ENCODE measurements at regions not wholly inside any gene's neighbourhood (a gene's known extent, or its start where the extent isn't known, plus 50 kb on each side); places are given as distances from the start of the nearest gene placed in this dataset.

DNA sequence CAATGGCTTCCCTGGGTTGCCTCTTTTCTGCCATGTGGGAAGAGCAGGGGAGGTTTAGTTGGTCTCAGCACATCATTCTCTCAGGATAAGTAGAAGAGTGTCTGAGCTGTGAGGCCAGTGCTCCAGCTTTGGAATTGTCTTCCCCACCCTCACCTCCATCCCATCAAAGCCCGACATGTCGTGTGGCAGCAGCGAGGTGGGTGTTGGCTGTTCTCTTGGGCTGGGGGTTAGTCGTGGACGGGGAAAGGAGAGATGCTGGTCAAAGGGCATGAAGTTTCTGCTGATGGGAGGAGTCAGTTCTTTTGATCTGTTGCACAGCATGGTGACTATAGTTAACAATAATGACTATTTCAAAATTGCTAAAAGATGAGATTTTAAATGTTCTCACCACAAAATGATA, 404.2 kb downstream of the TMEM121 start:
- Histone ChIP-seq H3K9me3 (ENCODE audit: insufficient read depth, low read depth, low read length) (peaks cover 95% of the 10 kb centered on the region), H3K27me3 (ENCODE audit: insufficient read depth, low read length) (no peaks in the 10 kb centered on the region), H3K36me3 (ENCODE audit: insufficient read depth, low read depth, low read length) (no peaks in the 10 kb centered on the region), H3K4me3 (ENCODE audit: low read length) (no peak overlapping the region), H3K9ac (ENCODE audit: low read depth, low read length) (no peak overlapping the region), H3K4me1 (ENCODE audit: insufficient read depth, low read length) (no peaks in the 10 kb centered on the region), H3K27ac (ENCODE audit: low read length) (no peak overlapping the region)

DNA sequence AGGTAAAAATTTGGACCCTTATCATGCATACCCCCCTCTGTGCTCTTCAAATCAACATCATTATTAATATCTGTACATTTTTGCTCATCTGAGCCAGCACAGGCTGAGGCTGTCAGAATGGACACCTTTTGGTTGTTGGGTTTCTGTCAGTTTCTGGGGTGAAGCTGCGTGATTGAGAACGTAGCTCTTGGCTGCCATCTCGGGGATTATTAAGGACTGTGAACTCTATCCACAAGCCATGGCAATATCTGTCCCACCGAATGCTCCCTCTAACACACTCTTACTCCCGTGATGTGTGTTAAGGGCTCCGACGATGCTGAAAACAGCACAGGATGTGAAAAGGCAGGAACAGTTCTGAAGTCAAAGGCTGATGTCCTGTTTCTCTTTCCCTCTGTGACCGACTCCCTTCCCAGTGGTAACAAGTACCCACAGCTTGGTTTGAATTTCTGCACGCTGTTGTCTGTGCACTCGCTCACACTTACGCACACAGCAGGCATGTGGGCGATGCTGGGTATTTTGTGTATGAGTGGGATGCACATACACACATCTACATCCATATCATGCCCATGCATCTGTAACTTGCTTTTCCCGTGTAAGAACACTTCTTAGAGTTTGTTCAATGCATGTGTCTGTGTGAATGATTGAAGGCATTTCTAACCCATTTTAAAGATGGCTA, 405.6 kb downstream of the TMEM121 start:
- H3K36me3 ChIP-seq (ENCODE audit: insufficient read depth, low read depth, low read length) = no peaks in the 10 kb centered on the region
- H3K9me3 ChIP-seq (ENCODE audit: insufficient read depth, low read depth, low read length) = peaks cover 95% of the 10 kb centered on the region
- H3K4me1 ChIP-seq (ENCODE audit: insufficient read depth, low read length) = no peaks in the 10 kb centered on the region
- H3K9ac ChIP-seq (ENCODE audit: low read depth, low read length) = no peak overlapping the region
- no peaks in the 10 kb centered on the region for H3K27me3 ChIP-seq (ENCODE audit: insufficient read depth, low read length)
- no peak overlapping the region for H3K4me3 ChIP-seq (ENCODE audit: low read length)
- H3K27ac ChIP-seq (ENCODE audit: low read length) = no peak overlapping the region

DNA sequence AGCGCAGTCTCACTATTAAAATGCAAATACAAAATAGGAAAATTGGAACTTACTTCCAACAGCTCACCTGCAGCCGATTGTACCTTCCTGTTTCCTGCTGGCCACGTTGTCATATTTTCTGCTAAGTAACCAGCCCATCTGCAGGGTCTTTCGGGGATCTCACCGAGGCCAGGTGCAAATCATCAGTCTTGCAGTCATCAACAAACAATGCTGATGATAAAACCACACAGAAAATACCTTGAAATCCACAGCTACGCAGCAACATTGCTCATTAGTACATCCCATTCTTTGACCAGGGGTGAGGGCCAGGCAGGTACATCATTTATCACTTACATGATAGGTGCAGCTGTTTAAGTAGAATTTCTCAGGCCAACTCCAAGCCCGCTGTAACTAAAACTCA, 406.9 kb downstream of the TMEM121 start:
- no peaks in the 10 kb centered on the region for H3K36me3 ChIP-seq (ENCODE audit: insufficient read depth, low read depth, low read length)
- H3K27me3 ChIP-seq (ENCODE audit: insufficient read depth, low read length) = no peaks in the 10 kb centered on the region
- H3K4me1 ChIP-seq (ENCODE audit: insufficient read depth, low read length) = no peaks in the 10 kb centered on the region
- peaks cover 97% of the 10 kb centered on the region for H3K9me3 ChIP-seq (ENCODE audit: insufficient read depth, low read depth, low read length)
- no peak overlapping the region for H3K27ac ChIP-seq (ENCODE audit: low read length)
- no peak overlapping the region for H3K9ac ChIP-seq (ENCODE audit: low read depth, low read length)
- no peak overlapping the region for H3K4me3 ChIP-seq (ENCODE audit: low read length)

DNA sequence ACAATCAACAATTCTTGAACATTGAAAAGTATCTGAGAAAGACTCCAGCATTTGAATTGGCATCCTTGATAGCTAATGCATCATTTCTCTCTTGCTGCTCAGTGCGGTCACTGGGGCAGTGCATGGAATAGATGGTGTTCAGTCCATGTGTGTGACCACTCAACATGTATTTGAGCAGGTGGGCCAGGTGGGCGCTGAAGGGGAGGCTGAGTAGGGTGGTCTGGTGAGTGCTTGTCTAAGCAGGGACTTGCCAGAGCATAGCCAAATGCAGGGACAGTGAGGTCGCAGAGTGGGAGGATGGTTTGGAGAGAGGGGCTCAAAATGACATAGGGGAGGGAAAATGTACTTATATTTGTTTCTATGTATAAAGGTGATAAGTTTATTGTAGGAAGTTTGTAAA, 409.0 kb downstream of the TMEM121 start:
- no peak overlapping the region for H3K9ac ChIP-seq (ENCODE audit: low read depth, low read length)
- no peaks in the 10 kb centered on the region for H3K36me3 ChIP-seq (ENCODE audit: insufficient read depth, low read depth, low read length)
- no peak overlapping the region for H3K27ac ChIP-seq (ENCODE audit: low read length)
- no peaks in the 10 kb centered on the region for H3K4me1 ChIP-seq (ENCODE audit: insufficient read depth, low read length)
- peaks cover 98% of the 10 kb centered on the region for H3K9me3 ChIP-seq (ENCODE audit: insufficient read depth, low read depth, low read length)
- H3K27me3 ChIP-seq (ENCODE audit: insufficient read depth, low read length) = no peaks in the 10 kb centered on the region
- H3K4me3 ChIP-seq (ENCODE audit: low read length) = no peak overlapping the region

DNA sequence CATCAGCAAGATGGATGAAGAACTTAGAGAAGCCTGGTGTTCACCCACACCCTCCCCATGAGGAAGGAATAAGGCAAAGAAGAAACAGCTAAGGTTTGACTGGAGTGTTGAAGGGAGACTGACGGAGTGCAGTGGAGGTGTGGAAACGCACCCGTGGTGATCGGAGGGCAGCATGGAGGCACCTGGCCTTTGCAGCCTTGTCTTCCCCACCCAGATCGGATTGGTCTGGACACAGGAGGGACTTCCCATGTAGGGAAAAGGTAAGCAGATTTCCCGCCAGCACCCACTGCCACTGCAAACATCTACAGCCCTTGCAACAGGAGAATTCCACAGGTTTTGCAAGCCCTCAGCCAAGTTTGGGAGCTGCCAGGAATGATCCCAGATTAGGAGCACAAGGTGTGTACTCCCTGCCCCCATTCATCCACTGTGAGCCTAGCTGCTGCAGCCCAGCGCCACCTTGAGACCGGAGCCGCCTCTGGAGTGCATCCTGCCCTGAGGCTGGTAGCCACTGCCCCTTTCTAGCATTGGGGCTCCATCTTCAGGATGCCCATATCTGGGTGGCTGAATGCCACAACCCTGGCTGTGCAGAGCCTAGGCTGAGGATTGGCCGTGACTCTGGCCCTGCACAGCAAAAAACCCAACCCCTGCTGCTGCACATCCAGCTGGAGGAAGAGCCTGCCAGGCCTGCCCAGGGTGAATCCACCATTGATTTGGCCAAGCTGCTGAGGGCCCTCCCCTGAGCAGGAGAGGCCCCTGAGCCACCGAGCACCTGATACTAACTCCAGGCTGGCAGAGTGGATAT, 411.1 kb downstream of the TMEM121 start:
- H3K27me3 ChIP-seq (ENCODE audit: insufficient read depth, low read length) = no peaks in the 10 kb centered on the region
- no peak overlapping the region for H3K4me3 ChIP-seq (ENCODE audit: low read length)
- no peaks in the 10 kb centered on the region for H3K4me1 ChIP-seq (ENCODE audit: insufficient read depth, low read length)
- H3K36me3 ChIP-seq (ENCODE audit: insufficient read depth, low read depth, low read length) = no peaks in the 10 kb centered on the region
- peaks cover 96% of the 10 kb centered on the region for H3K9me3 ChIP-seq (ENCODE audit: insufficient read depth, low read depth, low read length)
- no peak overlapping the region for H3K27ac ChIP-seq (ENCODE audit: low read length)
- H3K9ac ChIP-seq (ENCODE audit: low read depth, low read length) = no peak overlapping the region

DNA sequence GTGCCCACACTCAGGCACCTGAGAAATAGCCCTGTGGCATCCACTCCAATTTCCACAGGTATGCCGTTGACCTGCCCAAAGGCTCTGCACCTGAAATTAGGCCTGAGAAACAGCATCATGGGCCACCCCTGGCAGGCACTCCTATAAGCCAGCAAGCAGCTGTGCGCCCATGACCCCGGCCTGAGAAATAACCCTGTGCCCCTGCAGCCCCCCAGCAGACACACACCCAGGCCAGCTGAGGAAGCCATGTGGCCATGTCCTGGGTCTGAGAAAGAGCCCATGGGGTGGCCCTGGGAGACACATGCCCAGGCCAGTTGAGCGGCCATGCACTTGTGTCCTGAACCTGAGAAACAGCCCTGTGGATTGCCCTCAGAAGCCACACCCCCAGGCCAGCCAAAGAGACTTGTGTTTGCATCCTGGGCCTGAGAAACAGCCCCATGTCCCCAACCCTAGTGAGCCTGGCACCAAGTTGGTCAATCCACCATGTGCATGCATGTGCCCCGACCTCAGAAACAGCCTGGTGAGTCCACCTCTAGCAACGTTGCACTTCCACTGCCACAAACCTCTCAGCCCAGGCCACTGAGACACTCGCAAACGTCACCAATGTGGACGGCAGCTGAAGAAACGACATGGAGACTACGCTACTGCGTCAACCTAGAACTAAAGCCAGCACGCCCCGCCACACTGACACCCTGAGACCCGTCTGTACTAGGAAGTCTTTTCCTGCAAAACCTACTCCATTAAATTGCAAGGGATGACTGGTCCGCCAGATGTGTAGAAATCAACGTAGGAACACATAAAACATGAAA, 411.9 kb downstream of the TMEM121 start:
- Histone ChIP-seq H3K27me3 (ENCODE audit: insufficient read depth, low read length) (no peaks in the 10 kb centered on the region), H3K27ac (ENCODE audit: low read length) (no peak overlapping the region), H3K4me1 (ENCODE audit: insufficient read depth, low read length) (no peaks in the 10 kb centered on the region), H3K9me3 (ENCODE audit: insufficient read depth, low read depth, low read length) (peaks cover 91% of the 10 kb centered on the region), H3K9ac (ENCODE audit: low read depth, low read length) (no peak overlapping the region), H3K4me3 (ENCODE audit: low read length) (no peak overlapping the region), H3K36me3 (ENCODE audit: insufficient read depth, low read depth, low read length) (no peaks in the 10 kb centered on the region)

DNA sequence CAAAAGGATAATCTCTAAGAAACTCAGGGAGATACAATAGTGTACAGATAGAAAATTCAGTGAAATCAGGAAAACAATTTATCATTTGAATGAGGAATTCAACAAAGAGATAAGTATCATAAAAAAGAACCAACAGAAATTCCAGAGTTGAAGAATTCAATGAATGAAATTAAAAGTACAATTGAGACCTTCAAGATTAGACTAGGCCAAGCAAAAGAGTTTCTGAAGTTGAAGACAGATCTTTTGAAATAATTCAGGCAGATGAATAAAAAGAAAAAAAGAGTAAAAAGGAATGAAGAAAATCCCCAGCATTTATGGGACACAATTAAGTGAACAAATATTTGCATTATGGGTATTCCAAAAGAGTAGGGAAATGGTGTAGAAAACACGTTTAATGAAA, 412.6 kb downstream of the TMEM121 start:
- Histone ChIP-seq H3K36me3 (ENCODE audit: insufficient read depth, low read depth, low read length) (no peaks in the 10 kb centered on the region), H3K9ac (ENCODE audit: low read depth, low read length) (no peak overlapping the region), H3K27ac (ENCODE audit: low read length) (no peak overlapping the region), H3K27me3 (ENCODE audit: insufficient read depth, low read length) (no peaks in the 10 kb centered on the region), H3K4me3 (ENCODE audit: low read length) (no peak overlapping the region), H3K4me1 (ENCODE audit: insufficient read depth, low read length) (no peaks in the 10 kb centered on the region), H3K9me3 (ENCODE audit: insufficient read depth, low read depth, low read length) (peaks cover 91% of the 10 kb centered on the region)

DNA sequence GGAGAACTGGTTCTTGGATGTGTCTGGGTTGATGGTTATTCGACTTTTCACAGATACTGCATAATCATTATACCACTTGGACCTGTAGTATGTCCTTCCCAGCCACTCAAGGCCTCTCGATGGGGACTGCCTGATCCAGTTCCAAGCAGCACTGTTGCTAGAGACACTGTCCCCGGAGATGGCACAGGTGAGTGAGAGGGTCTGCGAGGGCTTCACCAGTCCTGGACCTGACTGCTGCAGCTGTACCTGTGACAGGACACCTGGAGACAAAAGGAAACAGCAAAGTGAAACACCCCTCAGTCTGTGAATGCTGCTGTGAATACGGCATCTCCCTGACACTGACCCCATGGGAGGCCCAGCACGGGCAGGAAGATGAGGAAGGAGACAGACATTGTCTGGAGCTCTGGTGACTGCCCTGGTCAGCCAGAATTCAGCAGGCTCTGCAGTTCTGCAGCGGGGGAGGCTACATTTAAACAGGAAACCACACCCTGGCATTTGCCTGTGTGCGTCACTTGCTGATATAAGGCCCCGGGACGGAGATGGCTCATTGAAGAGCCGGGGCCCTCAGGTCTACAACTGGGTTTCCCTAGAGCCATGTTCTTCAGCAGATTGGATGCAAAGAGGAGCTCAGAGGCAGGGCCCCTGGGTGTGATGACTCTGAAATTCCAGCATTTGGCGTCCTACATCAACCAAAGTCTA, 413.6 kb downstream of the TMEM121 start:
- Histone ChIP-seq H3K4me1 (ENCODE audit: insufficient read depth, low read length) (no peaks in the 10 kb centered on the region), H3K36me3 (ENCODE audit: insufficient read depth, low read depth, low read length) (no peaks in the 10 kb centered on the region), H3K9ac (ENCODE audit: low read depth, low read length) (no peak overlapping the region), H3K27ac (ENCODE audit: low read length) (no peak overlapping the region), H3K9me3 (ENCODE audit: insufficient read depth, low read depth, low read length) (peaks cover 91% of the 10 kb centered on the region), H3K4me3 (ENCODE audit: low read length) (no peak overlapping the region), H3K27me3 (ENCODE audit: insufficient read depth, low read length) (no peaks in the 10 kb centered on the region)

DNA sequence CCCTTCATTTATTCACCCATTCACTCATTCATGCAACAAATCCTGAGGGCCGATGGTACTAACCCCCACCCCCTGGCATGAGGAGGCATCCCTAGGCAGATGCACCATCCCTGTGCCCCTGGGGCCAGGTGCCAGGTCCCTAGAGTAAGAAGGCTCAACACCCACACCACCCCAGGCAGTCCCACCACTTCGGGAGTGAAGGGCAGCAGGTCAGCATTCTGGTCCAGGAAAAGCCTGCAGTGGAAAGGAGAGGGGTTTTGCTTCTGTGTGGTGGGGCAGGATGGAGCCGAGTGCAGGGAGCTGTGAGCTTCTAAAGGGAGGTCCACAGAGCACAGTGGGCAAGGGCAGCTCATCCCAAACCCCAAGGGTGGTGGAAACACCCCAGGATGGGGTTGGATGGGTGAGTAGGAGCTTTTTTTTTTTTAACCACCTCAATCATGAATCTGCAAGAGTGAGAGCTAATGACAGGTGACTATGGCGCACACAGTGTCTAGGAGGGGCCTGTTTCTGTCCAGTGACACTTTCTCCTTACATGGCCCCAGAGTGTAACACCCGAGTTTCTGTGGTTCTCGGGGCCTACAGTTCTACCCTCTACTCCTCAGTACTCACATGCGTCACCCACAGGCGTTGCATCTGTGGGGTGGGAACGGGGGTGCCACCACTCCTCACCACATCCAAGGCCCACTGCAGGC, 414.3 kb downstream of the TMEM121 start:
- Histone ChIP-seq H3K36me3 (ENCODE audit: insufficient read depth, low read depth, low read length) (no peaks in the 10 kb centered on the region), H3K9me3 (ENCODE audit: insufficient read depth, low read depth, low read length) (peaks cover 90% of the 10 kb centered on the region), H3K27me3 (ENCODE audit: insufficient read depth, low read length) (no peaks in the 10 kb centered on the region), H3K4me3 (ENCODE audit: low read length) (no peak overlapping the region), H3K4me1 (ENCODE audit: insufficient read depth, low read length) (no peaks in the 10 kb centered on the region), H3K9ac (ENCODE audit: low read depth, low read length) (no peak overlapping the region), H3K27ac (ENCODE audit: low read length) (no peak overlapping the region)

DNA sequence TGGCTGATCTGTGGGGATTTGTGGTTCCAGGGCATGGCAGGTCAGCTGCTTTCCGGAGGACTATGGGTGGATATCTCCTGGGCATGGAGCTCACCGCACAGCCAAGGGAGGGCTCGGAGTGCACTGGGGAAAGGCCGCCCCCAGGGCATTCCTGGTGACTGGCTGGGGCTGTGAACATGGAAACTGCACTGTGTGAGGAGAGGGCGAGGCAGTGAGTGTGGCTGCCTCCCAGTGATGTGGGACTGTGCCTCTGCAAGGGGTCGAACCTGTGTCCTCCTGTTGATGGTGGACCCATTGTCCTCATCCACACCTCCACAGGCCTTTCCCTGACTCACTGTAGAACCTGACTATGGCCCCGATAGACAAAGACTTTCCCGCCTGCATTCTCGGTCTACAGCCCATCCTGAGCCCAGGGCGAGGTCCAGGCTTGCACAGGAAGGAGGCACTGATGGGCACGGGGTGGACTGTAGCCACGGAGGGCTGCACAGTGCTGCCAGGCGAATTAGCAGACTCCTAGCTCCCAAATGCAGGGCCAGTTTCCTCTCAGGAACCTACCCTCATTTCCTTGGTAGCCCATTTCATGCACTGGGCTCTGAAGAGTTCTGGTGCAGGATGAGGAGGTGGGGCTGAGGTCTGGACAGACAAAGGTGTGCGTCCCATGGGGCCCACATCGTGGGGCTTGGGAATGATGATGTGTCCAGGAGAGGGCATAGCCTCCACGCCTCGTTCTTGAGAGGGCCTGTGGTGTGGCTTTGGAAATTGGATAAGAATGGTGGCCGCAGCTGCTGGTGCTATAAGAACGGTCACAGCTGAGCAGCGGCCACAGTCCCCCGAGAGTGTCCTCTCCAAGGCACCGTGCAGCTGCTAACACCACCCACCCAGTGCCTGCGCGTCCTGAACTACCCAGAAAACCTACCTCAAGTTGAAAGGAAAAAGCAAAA, 415.1 kb downstream of the TMEM121 start:
- no peak overlapping the region for H3K27ac ChIP-seq (ENCODE audit: low read length)
- H3K9ac ChIP-seq (ENCODE audit: low read depth, low read length) = no peak overlapping the region
- no peaks in the 10 kb centered on the region for H3K27me3 ChIP-seq (ENCODE audit: insufficient read depth, low read length)
- peaks cover 90% of the 10 kb centered on the region for H3K9me3 ChIP-seq (ENCODE audit: insufficient read depth, low read depth, low read length)
- H3K4me3 ChIP-seq (ENCODE audit: low read length) = no peak overlapping the region
- no peaks in the 10 kb centered on the region for H3K4me1 ChIP-seq (ENCODE audit: insufficient read depth, low read length)
- no peaks in the 10 kb centered on the region for H3K36me3 ChIP-seq (ENCODE audit: insufficient read depth, low read depth, low read length)
